Panc1 (cell line): ENCODE measurements at regions not wholly inside any gene's neighbourhood (a gene's known extent, or its start where the extent isn't known, plus 50 kb on each side); places are given as distances from the start of the nearest gene placed in this dataset.

ENCODE experiments used
- ATAC-seq: fragments of 200-7000 bp; cut with Tn5 transposase; 2 replicates; pipeline ENCODE4 v1.9.1; 2020; ENCODE audit warnings: mild to moderate bottlenecking, moderate library complexity
- BruUV-seq: library from RNA; stranded (reverse); fragments of 400-500 nt; replicated peaks from 2 replicates; lab custom pipeline; 2021; lab: Mats Ljungman, UMichigan
- CTCF ChIA-PET: fragments of 300-600 bp; sonication (Branson Sonifier 250); formaldehyde crosslinking; loops from one replicate; lab custom pipeline; 2022; ENCODE audit warnings: antibody characterized with exemption; lab: Charles Lee
- POLR2A ChIA-PET: fragments of 300-600 bp; sonication (Branson Sonifier 250); formaldehyde crosslinking; loops from one replicate; lab custom pipeline; 2022; ENCODE audit warnings: antibody characterized with exemption; lab: Charles Lee
- DNase-seq: peaks from one replicate; pipeline ENCODE4 v3.0.0-alpha.2; 2010; ENCODE audit warnings: low read depth, low spot score
- H3K27ac ChIP-seq: 2 replicates; pipeline ENCODE4 v1.5.1; 2011; ENCODE audit warnings: mild to moderate bottlenecking, low read length, inconsistent platforms
- H3K27me3 ChIP-seq: fragments of 200-500 bp; sonication (Bioruptor generic); 2 replicates; pipeline ENCODE4 v1.6.0; 2014; ENCODE audit warnings: low read length, inconsistent platforms; ENCODE audit not compliant: control insufficient read depth, insufficient read depth
- H3K36me3 ChIP-seq: fragments of 200-500 bp; sonication (Bioruptor generic); 2 replicates; pipeline ENCODE4 v1.5.1; 2014; ENCODE audit warnings: inconsistent platforms, mild to moderate bottlenecking, low read length, moderate library complexity; ENCODE audit not compliant: control insufficient read depth, insufficient read depth
- H3K4me1 ChIP-seq: 2 replicates; pipeline ENCODE4 v1.5.1; 2011; ENCODE audit warnings: inconsistent platforms, mild to moderate bottlenecking, low read length, moderate library complexity; ENCODE audit not compliant: control insufficient read depth, insufficient read depth
- H3K4me3 ChIP-seq, 2 experiments: 2 replicates each; pipeline ENCODE4 v1.5.1; 2011 to 2012; ENCODE audit warnings: low read depth in 2 of 2, low read length in 2 of 2, mild to moderate bottlenecking in 2 of 2, inconsistent platforms in 1 of 2, moderate library complexity in 1 of 2
- H3K9me3 ChIP-seq: fragments of 200-500 bp; sonication (Bioruptor generic); 2 replicates; pipeline ENCODE4 v1.5.1; 2014; ENCODE audit warnings: low read depth, mild to moderate bottlenecking, inconsistent platforms, low read length, moderate library complexity; ENCODE audit not compliant: control insufficient read depth, insufficient read depth
- CTCF ChIP-seq: fragments of 450-650 bp; IDR thresholded peaks from 2 replicates; pipeline ENCODE4 v1.5.1; 2017; ENCODE audit warnings: mild to moderate bottlenecking
- POLR2AphosphoS5 ChIP-seq: IDR thresholded peaks from 2 replicates; pipeline ENCODE4 v1.6.1; 2012; ENCODE audit warnings: mild to moderate bottlenecking, low read depth, low read length, moderate library complexity
- REST ChIP-seq, 2 experiments: IDR thresholded peaks; 2 replicates each; pipeline ENCODE4 v1.6.1; 2011 to 2012; ENCODE audit warnings: low read depth in 2 of 2, control low read depth in 1 of 2, low read length in 1 of 2, mild to moderate bottlenecking in 1 of 2, moderate library complexity in 1 of 2; ENCODE audit not compliant: insufficient read depth in 1 of 2
- SIN3A ChIP-seq: IDR thresholded peaks from 2 replicates; pipeline ENCODE4 v1.6.1; 2012; ENCODE audit warnings: low read depth, mild to moderate bottlenecking, low read length, moderate library complexity, borderline replicate concordance; ENCODE audit not compliant: insufficient read depth
- TCF7L2 ChIP-seq: IDR thresholded peaks from 2 replicates; pipeline ENCODE4 v1.6.1; 2011; ENCODE audit warnings: mild to moderate bottlenecking, low read depth, low read length, inconsistent platforms
- in situ Hi-C: cut with HindIII; loops from 2 replicates; pipeline ENCODE4 v1.10.0; 2016; ENCODE audit warnings: low sequenced_read_pairs, low pct_unique_long_range_greater_than_20kb
- intact Hi-C: fragments of 100-400 bp; cut with micrococcal nuclease; formaldehyde crosslinking; loops from one replicate; pipeline ENCODE4 v1.10.0; 2022; ENCODE audit not compliant: unreplicated experiment

- ChIA-PET POLR2A (no interaction called here), CTCF (no interaction called here)
- Histone ChIP-seq H3K27ac (no peak overlapping the region), H3K27me3 (no peaks in the 10 kb centered on the region), H3K9me3 (no peaks in the 10 kb centered on the region), H3K36me3 (no peaks in the 10 kb centered on the region), H3K4me3 (no peak overlapping the region), H3K4me1 (no peaks in the 10 kb centered on the region)
- ATAC-seq = no peak
- intact Hi-C loops = no loop called here
- BruUV-seq = no TSS peak
- in situ Hi-C loops = no loop called here
- no peak for DNase-seq
- no peak for TF ChIP-seq POLR2AphosphoS5
- no peak for TF ChIP-seq TCF7L2
- no peak for TF ChIP-seq CTCF
- no peak for TF ChIP-seq REST (IDR thresholded peaks at IDR 0.05; ENCODE audit: insufficient read depth in 1 of 2, low read depth in 2 of 2, low read length in 1 of 2)
- TF ChIP-seq SIN3A = no peak
Measured at GRCh38 chrX:84760560-84760959, 243.1 kb upstream of the APOOL start.

GRCh38 chrX:84796321-84796720, 207.4 kb upstream of the APOOL start:
- ChIA-PET POLR2A (no interaction called here), CTCF (no interaction called here)
- intact Hi-C loops = no loop called here
- H3K36me3 ChIP-seq = no peaks in the 10 kb centered on the region
- H3K4me1 ChIP-seq = no peaks in the 10 kb centered on the region
- in situ Hi-C loops = no loop called here
- no peak overlapping the region for H3K27ac ChIP-seq
- BruUV-seq = no TSS peak
- no peak for DNase-seq
- H3K4me3 ChIP-seq = no peak overlapping the region
- H3K9me3 ChIP-seq = no peaks in the 10 kb centered on the region
- H3K27me3 ChIP-seq = no peaks in the 10 kb centered on the region
- TF ChIP-seq REST (IDR thresholded peaks at IDR 0.05; ENCODE audit: insufficient read depth in 1 of 2, low read depth in 2 of 2, low read length in 1 of 2) (no peak), CTCF (no peak), SIN3A (no peak)
- no peak for ATAC-seq
